Omental fat pad (tissue), 3 donors: ENCODE measurements at regions not wholly inside any gene's neighbourhood (a gene's known extent, or its start where the extent isn't known, plus 50 kb on each side); places are given as distances from the start of the nearest gene placed in this dataset.

Experiments used
- ATAC-seq: fragments of 150-250 bp; one replicate; pipeline ENCODE4 v1.9.1; 2016; ENCODE audit warnings: mild to moderate bottlenecking, moderate library complexity; ENCODE audit not compliant: low FRiP score
- DNase-seq: peaks from one replicate; pipeline ENCODE4 v3.0.0-alpha.2; 2019; ENCODE audit warnings: low spot score
- TF ChIP-seq, protein P1 (sequence below), 3 donors: fragments of 450-650 bp; IDR thresholded peaks; one replicate each; pipeline ENCODE4 v1.5.1; 2016 to 2017; ENCODE audit warnings: antibody characterized with exemption in 3 of 3, mild to moderate bottlenecking in 3 of 3, moderate library complexity in 2 of 3

GRCh38 chr5:8628521-8628920, 759.6 kb downstream of the MTRR start:
- ATAC-seq (no peak), DNase-seq (no peak)
- TF ChIP-seq, protein P1, sequence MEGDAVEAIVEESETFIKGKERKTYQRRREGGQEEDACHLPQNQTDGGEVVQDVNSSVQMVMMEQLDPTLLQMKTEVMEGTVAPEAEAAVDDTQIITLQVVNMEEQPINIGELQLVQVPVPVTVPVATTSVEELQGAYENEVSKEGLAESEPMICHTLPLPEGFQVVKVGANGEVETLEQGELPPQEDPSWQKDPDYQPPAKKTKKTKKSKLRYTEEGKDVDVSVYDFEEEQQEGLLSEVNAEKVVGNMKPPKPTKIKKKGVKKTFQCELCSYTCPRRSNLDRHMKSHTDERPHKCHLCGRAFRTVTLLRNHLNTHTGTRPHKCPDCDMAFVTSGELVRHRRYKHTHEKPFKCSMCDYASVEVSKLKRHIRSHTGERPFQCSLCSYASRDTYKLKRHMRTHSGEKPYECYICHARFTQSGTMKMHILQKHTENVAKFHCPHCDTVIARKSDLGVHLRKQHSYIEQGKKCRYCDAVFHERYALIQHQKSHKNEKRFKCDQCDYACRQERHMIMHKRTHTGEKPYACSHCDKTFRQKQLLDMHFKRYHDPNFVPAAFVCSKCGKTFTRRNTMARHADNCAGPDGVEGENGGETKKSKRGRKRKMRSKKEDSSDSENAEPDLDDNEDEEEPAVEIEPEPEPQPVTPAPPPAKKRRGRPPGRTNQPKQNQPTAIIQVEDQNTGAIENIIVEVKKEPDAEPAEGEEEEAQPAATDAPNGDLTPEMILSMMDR (IDR thresholded peaks at IDR 0.05) = no peak

- DNase-seq (no peak), ATAC-seq (no peak)
- TF ChIP-seq, protein P1 (IDR thresholded peaks at IDR 0.05) = no peak
These were observed 764.3 kb downstream of the MTRR start for GRCh38 chr5:8633259-8633658.

DNA sequence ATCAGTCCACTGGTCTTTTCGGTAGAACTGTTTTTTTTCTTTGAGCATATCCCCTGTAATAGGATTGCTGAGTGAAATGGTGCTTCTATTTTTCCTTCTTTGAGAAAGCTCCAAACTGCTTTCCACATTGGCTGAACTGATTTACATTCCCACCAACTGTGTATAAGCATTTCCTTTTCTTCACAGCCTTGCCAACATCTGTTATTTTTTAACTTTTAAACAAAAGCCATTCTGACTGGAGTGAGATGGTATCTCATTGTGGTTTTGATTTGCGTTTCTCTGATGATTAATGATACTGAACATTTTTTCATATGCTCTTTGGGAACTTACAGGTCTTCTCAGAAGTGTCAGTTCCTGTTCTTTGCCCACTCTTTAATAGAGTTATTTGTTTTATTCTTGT, 764.7 kb downstream of the MTRR start:
- ATAC-seq (no peak), DNase-seq (no peak)
- TF ChIP-seq, protein P1 (IDR thresholded peaks at IDR 0.05) = no peak

DNA sequence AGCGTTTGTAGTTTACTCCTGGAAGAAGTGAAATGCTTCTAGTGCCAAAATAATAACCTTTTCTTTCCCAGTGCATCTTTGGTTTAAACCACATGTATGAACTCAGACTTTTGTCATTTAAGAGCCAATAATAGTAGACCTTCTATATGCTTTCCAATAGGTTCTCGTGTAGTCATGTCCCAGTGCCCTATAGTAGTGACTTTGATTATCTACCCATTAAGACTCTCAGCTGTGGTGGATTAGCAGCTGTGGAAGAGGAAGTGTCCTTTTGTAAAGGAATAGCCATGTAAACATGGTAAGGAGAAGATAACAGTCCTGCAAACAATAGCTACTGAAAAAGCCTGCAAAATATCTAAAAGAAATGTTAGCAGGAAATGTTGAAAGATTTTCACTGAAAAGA, 765.3 kb downstream of the MTRR start:
- no peak for DNase-seq
- TF ChIP-seq, protein P1 (IDR thresholded peaks at IDR 0.05) = no peak
- no peak for ATAC-seq

DNA sequence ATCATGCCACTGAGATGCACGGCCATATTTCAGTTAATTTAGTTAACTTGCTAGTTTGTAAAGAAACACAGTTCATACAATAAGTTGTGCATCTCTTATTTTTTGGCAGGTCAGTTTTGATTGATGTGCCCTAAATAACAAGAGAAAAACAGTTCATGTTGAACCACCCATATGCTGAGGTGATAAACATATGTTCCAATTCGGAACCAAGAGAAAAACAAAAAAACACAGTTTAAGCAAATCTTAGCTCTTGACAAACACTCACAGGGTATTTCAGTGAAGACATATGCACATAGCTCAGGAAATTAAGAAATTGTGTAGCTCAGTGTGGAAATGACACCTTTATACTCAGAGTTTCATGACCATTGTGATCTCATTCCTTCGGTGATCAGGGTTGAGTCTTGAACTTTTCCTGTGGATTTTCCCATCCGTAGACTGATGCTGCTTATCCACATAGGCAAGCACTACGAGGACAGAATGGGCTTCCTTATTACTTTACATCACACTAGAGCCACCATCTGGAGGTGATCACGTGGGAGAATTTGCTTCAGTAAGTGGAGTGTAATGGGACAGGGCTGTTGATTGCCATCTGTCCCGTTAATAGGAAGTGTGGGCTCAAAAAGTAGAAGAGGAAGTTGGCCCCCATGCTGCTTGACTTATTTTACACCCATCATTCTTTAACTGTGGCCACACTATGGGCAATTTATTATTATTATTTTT, 773.0 kb downstream of the MTRR start:
- ATAC-seq (no peak), DNase-seq (no peak)
- TF ChIP-seq, protein P1 (IDR thresholded peaks at IDR 0.05) = no peak

- TF ChIP-seq, protein P1 (IDR thresholded peaks at IDR 0.05) = no peak
- no peak for DNase-seq
- ATAC-seq = no peak
These were observed 775.4 kb downstream of the MTRR start for GRCh38 chr5:8644377-8644776.

GRCh38 chr5:8647111-8647510, 778.2 kb downstream of the MTRR start:
- TF ChIP-seq, protein P1 (IDR thresholded peaks at IDR 0.05) = no peak
- DNase-seq (no peak), ATAC-seq (no peak)
